ENCODE measurements at regions not wholly inside any gene's neighbourhood (a gene's known extent, or its start where the extent isn't known, plus 50 kb on each side); places are given as distances from the start of the nearest gene placed in this dataset.

GRCh38 chr2:147558620-147559019, 286.2 kb upstream of the ACVR2A start:
- intact Hi-C loops (cut with micrococcal nuclease) = no loop called here
- Mint-ChIP-seq H3K4me1 (ENCODE audit: low read depth) (no peaks in the 10 kb centered on the region), H3K27ac (no peak overlapping the region), H3K4me3 (no peak overlapping the region), H3K9me3 (no peaks in the 10 kb centered on the region), H3K36me3 (no peaks in the 10 kb centered on the region), H3K27me3 (no peaks in the 10 kb centered on the region)
- ChIA-PET POLR2A (no interaction called here), CTCF (no interaction called here)
- no peak for DNase-seq

GRCh38 chr2:147554521-147555107, 290.2 kb upstream of the ACVR2A start:
- POLR2A ChIA-PET = interaction anchor here (0.6 kb wide), 1 partner anchor 9 kb away, joined by 3 read pairs; no protein-coding TSS in a partner anchor
- H3K9me3 Mint-ChIP-seq = no peaks in the 10 kb centered on the region
- H3K4me1 Mint-ChIP-seq (ENCODE audit: low read depth) = no peaks in the 10 kb centered on the region
- H3K27me3 Mint-ChIP-seq = no peaks in the 10 kb centered on the region
- CTCF ChIA-PET = no interaction called here
- intact Hi-C loops (cut with micrococcal nuclease) = no loop called here
- H3K4me3 Mint-ChIP-seq = no peak overlapping the region
- DNase-seq = no peak
- no peaks in the 10 kb centered on the region for H3K36me3 Mint-ChIP-seq
- no peak overlapping the region for H3K27ac Mint-ChIP-seq

- DNase-seq = no peak
- H3K27ac Mint-ChIP-seq = no peak overlapping the region
- H3K36me3 Mint-ChIP-seq = no peaks in the 10 kb centered on the region
- no peaks in the 10 kb centered on the region for H3K27me3 Mint-ChIP-seq
- H3K9me3 Mint-ChIP-seq = no peaks in the 10 kb centered on the region
- ChIA-PET POLR2A (no interaction called here), CTCF (no interaction called here)
- intact Hi-C loops (cut with micrococcal nuclease) = no loop called here
- no peak overlapping the region for H3K4me3 Mint-ChIP-seq
- H3K4me1 Mint-ChIP-seq (ENCODE audit: low read depth) = no peaks in the 10 kb centered on the region
Observed at GRCh38 chr2:147553775-147554271, 291.0 kb upstream of the ACVR2A start.

GRCh38 chr2:147550995-147551731, 293.7 kb upstream of the ACVR2A start:
- Mint-ChIP-seq H3K4me3 (no peak overlapping the region), H3K4me1 (ENCODE audit: low read depth) (no peaks in the 10 kb centered on the region), H3K27ac (no peak overlapping the region), H3K27me3 (no peaks in the 10 kb centered on the region), H3K9me3 (no peaks in the 10 kb centered on the region), H3K36me3 (no peaks in the 10 kb centered on the region)
- intact Hi-C loops (cut with micrococcal nuclease) = no loop called here
- POLR2A ChIA-PET = no interaction called here
- DNase-seq = no peak
- CTCF ChIA-PET = no interaction called here

DNA sequence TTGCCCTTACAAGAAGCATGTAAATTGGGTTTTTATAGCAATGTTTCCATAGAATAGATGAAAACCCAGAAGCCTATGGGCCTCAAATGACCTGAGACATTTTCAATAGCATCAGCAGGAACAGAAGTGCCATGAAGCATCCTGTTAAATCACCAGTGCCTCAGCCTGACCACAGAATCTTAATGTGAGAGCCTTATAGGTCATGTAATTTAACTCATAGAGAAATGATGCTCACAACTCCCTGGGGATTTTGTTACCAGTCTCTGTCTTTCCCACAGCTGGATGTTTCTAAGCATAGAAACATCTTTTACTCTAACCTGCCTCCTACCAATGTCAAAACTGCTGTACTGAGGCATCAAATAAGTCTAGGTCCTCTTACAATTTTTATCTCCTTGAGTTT, 295.8 kb upstream of the ACVR2A start:
- POLR2A ChIA-PET = no interaction called here
- H3K4me1 Mint-ChIP-seq (ENCODE audit: low read depth) = no peaks in the 10 kb centered on the region
- no peak overlapping the region for H3K27ac Mint-ChIP-seq
- H3K27me3 Mint-ChIP-seq = no peaks in the 10 kb centered on the region
- CTCF ChIA-PET = no interaction called here
- intact Hi-C loops (cut with micrococcal nuclease) = no loop called here
- DNase-seq = no peak
- no peak overlapping the region for H3K4me3 Mint-ChIP-seq
- H3K9me3 Mint-ChIP-seq = peaks cover 9% of the 10 kb centered on the region
- H3K36me3 Mint-ChIP-seq = no peaks in the 10 kb centered on the region

DNA sequence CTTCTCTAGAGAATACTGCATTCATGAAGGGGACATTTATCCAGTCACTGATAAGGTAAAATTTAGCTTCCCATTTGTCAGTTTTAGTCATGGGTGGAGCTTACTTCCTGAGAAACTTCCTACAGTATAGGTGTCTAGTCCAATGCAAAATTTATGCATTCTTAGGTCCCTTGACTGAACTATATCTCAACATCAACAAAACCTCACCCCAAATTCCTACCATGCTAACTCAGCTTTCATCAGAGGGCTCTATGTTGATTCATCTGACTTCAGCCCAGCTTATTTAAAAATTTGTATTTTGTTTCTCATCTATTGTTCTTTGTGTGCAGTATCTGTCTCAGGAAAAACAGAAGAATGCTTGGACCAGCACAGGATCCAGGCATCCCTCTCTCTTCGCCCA, 296.4 kb upstream of the ACVR2A start:
- DNase-seq = no peak
- H3K36me3 Mint-ChIP-seq = no peaks in the 10 kb centered on the region
- no peaks in the 10 kb centered on the region for H3K4me1 Mint-ChIP-seq (ENCODE audit: low read depth)
- H3K9me3 Mint-ChIP-seq = peaks cover 9% of the 10 kb centered on the region
- ChIA-PET POLR2A (no interaction called here), CTCF (no interaction called here)
- H3K27ac Mint-ChIP-seq = no peak overlapping the region
- intact Hi-C loops (cut with micrococcal nuclease) = no loop called here
- H3K27me3 Mint-ChIP-seq = no peaks in the 10 kb centered on the region
- no peak overlapping the region for H3K4me3 Mint-ChIP-seq

- Mint-ChIP-seq H3K4me3 (no peak overlapping the region), H3K9me3 (peaks cover 9% of the 10 kb centered on the region), H3K36me3 (no peaks in the 10 kb centered on the region), H3K27me3 (no peaks in the 10 kb centered on the region), H3K27ac (no peak overlapping the region), H3K4me1 (ENCODE audit: low read depth) (no peaks in the 10 kb centered on the region)
- CTCF ChIA-PET = no interaction called here
- intact Hi-C loops (cut with micrococcal nuclease) = no loop called here
- no peak for DNase-seq
- POLR2A ChIA-PET = no interaction called here
Observed at GRCh38 chr2:147547440-147547839, 297.4 kb upstream of the ACVR2A start.

DNA sequence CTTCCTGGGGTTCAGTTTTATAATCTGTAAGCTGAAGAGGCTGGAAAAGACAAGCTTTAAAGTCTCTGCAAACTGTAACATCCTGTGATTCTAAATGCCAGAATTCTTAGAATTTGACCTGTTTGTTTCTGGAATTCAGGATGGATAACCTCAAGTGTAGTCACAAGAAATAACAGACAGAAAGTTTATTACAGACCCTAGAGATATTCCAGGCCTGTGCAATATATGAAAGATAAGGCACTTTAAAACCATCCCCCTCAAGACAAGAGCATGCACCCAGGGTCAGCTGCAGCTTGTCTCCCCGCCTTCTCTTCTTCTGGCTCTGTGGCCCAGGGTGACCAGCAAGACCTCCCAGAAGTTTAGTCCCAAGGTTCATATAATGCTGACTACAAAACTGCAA, 298.7 kb upstream of the ACVR2A start:
- no peaks in the 10 kb centered on the region for H3K27me3 Mint-ChIP-seq

GRCh38 chr2:147543056-147543455, 301.8 kb upstream of the ACVR2A start:
- intact Hi-C loops (cut with micrococcal nuclease) = no loop called here
- ChIA-PET POLR2A (no interaction called here), CTCF (no interaction called here)
- Mint-ChIP-seq H3K27me3 (no peaks in the 10 kb centered on the region), H3K27ac (no peak overlapping the region), H3K4me3 (no peak overlapping the region), H3K9me3 (peaks cover 9% of the 10 kb centered on the region), H3K4me1 (ENCODE audit: low read depth) (peaks cover 3% of the 10 kb centered on the region), H3K36me3 (no peaks in the 10 kb centered on the region)
- DNase-seq = no peak

More for the DNA sequence above, 298.7 kb upstream of the ACVR2A start:
- peaks cover 9% of the 10 kb centered on the region for H3K9me3 Mint-ChIP-seq
- no peak overlapping the region for H3K27ac Mint-ChIP-seq
- H3K36me3 Mint-ChIP-seq = no peaks in the 10 kb centered on the region
- POLR2A ChIA-PET = no interaction called here
- intact Hi-C loops (cut with micrococcal nuclease) = no loop called here
- no peak for DNase-seq
- CTCF ChIA-PET = no interaction called here
- peaks cover 3% of the 10 kb centered on the region for H3K4me1 Mint-ChIP-seq (ENCODE audit: low read depth)
- H3K4me3 Mint-ChIP-seq = no peak overlapping the region

GRCh38 chr2:147542351-147542750, 302.5 kb upstream of the ACVR2A start:
- ChIA-PET POLR2A (no interaction called here), CTCF (no interaction called here)
- H3K27ac Mint-ChIP-seq = no peak overlapping the region
- peaks cover 9% of the 10 kb centered on the region for H3K9me3 Mint-ChIP-seq
- DNase-seq = no peak
- intact Hi-C loops (cut with micrococcal nuclease) = no loop called here
- peaks cover 3% of the 10 kb centered on the region for H3K4me1 Mint-ChIP-seq (ENCODE audit: low read depth)
- H3K27me3 Mint-ChIP-seq = no peaks in the 10 kb centered on the region
- no peaks in the 10 kb centered on the region for H3K36me3 Mint-ChIP-seq
- H3K4me3 Mint-ChIP-seq = no peak overlapping the region

- intact Hi-C loops (cut with micrococcal nuclease) = no loop called here
- no peaks in the 10 kb centered on the region for H3K27me3 Mint-ChIP-seq
- CTCF ChIA-PET = no interaction called here
Observed at GRCh38 chr2:147541314-147541713, 303.5 kb upstream of the ACVR2A start.

GRCh38 chr2:147538821-147539220, 306.0 kb upstream of the ACVR2A start:
- H3K27ac Mint-ChIP-seq = no peak overlapping the region
- no peaks in the 10 kb centered on the region for H3K27me3 Mint-ChIP-seq
- DNase-seq = no peak
- H3K9me3 Mint-ChIP-seq = no peaks in the 10 kb centered on the region
- H3K36me3 Mint-ChIP-seq = no peaks in the 10 kb centered on the region
- intact Hi-C loops (cut with micrococcal nuclease) = no loop called here
- ChIA-PET CTCF (no interaction called here), POLR2A (interaction anchor here (0.7 kb wide), 1 partner anchor 93 kb away, joined by 4 read pairs; no protein-coding TSS in a partner anchor)
- H3K4me1 Mint-ChIP-seq (ENCODE audit: low read depth) = peaks cover 3% of the 10 kb centered on the region
- H3K4me3 Mint-ChIP-seq = no peak overlapping the region

More at GRCh38 chr2:147541314-147541713, 303.5 kb upstream of the ACVR2A start:
- H3K36me3 Mint-ChIP-seq = no peaks in the 10 kb centered on the region
- peaks cover 9% of the 10 kb centered on the region for H3K9me3 Mint-ChIP-seq
- no peak overlapping the region for H3K4me3 Mint-ChIP-seq
- no peak for DNase-seq
- peaks cover 3% of the 10 kb centered on the region for H3K4me1 Mint-ChIP-seq (ENCODE audit: low read depth)
- no peak overlapping the region for H3K27ac Mint-ChIP-seq
- POLR2A ChIA-PET = no interaction called here

DNA sequence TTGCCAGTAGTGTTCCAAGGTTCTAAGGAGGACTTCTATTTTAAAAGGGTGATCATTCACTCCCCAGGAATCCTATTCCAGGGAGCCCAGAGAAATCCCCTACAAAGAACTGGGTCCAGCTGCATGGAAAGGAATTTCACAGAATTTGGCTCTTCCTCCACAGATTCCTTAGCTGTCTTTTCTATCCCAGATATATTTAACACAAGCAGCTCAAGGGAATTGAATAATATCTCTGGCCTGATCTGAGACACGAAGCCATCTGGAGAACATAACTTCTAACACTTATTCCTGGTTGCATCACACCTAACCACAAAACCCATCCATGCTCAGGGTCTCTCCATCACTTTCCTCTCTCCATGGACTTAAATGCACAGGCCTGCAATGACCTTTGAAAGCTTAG, 306.7 kb upstream of the ACVR2A start:
- no peak for DNase-seq
- Mint-ChIP-seq H3K9me3 (no peaks in the 10 kb centered on the region), H3K36me3 (no peaks in the 10 kb centered on the region), H3K27ac (no peak overlapping the region), H3K4me1 (ENCODE audit: low read depth) (peaks cover 3% of the 10 kb centered on the region), H3K27me3 (no peaks in the 10 kb centered on the region), H3K4me3 (no peak overlapping the region)
- ChIA-PET CTCF (no interaction called here), POLR2A (no interaction called here)
- intact Hi-C loops (cut with micrococcal nuclease) = no loop called here
